ENCODE measurements at regions not wholly inside any gene's neighbourhood (a gene's known extent, or its start where the extent isn't known, plus 50 kb on each side); places are given as distances from the start of the nearest gene placed in this dataset.

GRCh38 chr1:229140119-229140396, 130.9 kb upstream of the RAB4A start:
- intact Hi-C loops (cut with micrococcal nuclease; ENCODE audit: unreplicated experiment): no loop called here
- no peaks in the 10 kb centered on the region for H3K27me3 ChIP-seq (replicated peaks; ENCODE audit: insufficient read depth, low read depth, low read length, poor library complexity)
- no peak overlapping the region for H3K4me3 ChIP-seq (ENCODE audit: low read depth, low read length, poor library complexity, severe bottlenecking)
- ChIA-PET CTCF (no interaction called here), POLR2A (ENCODE audit: low non-redundant PET) (no interaction called here)
- H3K27ac ChIP-seq (ENCODE audit: low read depth, low read length, poor library complexity, severe bottlenecking): no peak overlapping the region
- H3K4me1 ChIP-seq (ENCODE audit: insufficient read depth, low read length, poor library complexity, severe bottlenecking): no peaks in the 10 kb centered on the region
- no TSS peak for BruUV-seq (replicated peaks)
- no peaks in the 10 kb centered on the region for H3K36me3 ChIP-seq (ENCODE audit: insufficient read depth, low read length, poor library complexity, severe bottlenecking)
- peaks cover 3% of the 10 kb centered on the region for H3K9me3 ChIP-seq (ENCODE audit: low read depth, low read length, poor library complexity, severe bottlenecking)
- TF ChIP-seq CTCF (conservative IDR thresholded peaks at IDR 0.05; ENCODE audit: low read depth, low read length): no peak
- no peak for TF ChIP-seq EZH2 (IDR thresholded peaks at IDR 0.05; ENCODE audit: borderline replicate concordance, low read depth, low read length, poor library complexity, severe bottlenecking)
- DNase-seq (ENCODE audit: low spot score): no peak

GRCh38 chr1:229141271-229141670, 129.6 kb upstream of the RAB4A start:
- BruUV-seq (replicated peaks): no TSS peak

GRCh38 chr1:229141689-229142377, 129.1 kb upstream of the RAB4A start:
- ChIA-PET CTCF (no interaction called here), POLR2A (ENCODE audit: low non-redundant PET) (no interaction called here)
- intact Hi-C loops (cut with micrococcal nuclease; ENCODE audit: unreplicated experiment): no loop called here
- Histone ChIP-seq H3K36me3 (ENCODE audit: insufficient read depth, low read length, poor library complexity, severe bottlenecking) (no peaks in the 10 kb centered on the region), H3K27ac (ENCODE audit: low read depth, low read length, poor library complexity, severe bottlenecking) (no peak overlapping the region), H3K27me3 (replicated peaks; ENCODE audit: insufficient read depth, low read depth, low read length, poor library complexity) (peaks cover 15% of the 10 kb centered on the region), H3K9me3 (ENCODE audit: low read depth, low read length, poor library complexity, severe bottlenecking) (no peaks in the 10 kb centered on the region), H3K4me1 (ENCODE audit: insufficient read depth, low read length, poor library complexity, severe bottlenecking) (no peaks in the 10 kb centered on the region), H3K4me3 (ENCODE audit: low read depth, low read length, poor library complexity, severe bottlenecking) (no peak overlapping the region)
- BruUV-seq (replicated peaks): no TSS peak
- TF ChIP-seq CTCF (conservative IDR thresholded peaks at IDR 0.05; ENCODE audit: low read depth, low read length) (no peak), EZH2 (IDR thresholded peaks at IDR 0.05; ENCODE audit: borderline replicate concordance, low read depth, low read length, poor library complexity, severe bottlenecking) (no peak)
- no peak for DNase-seq (ENCODE audit: low spot score)

More at GRCh38 chr1:229141271-229141670, 129.6 kb upstream of the RAB4A start:
- TF ChIP-seq EZH2 (IDR thresholded peaks at IDR 0.05; ENCODE audit: borderline replicate concordance, low read depth, low read length, poor library complexity, severe bottlenecking): no peak
- no peak for TF ChIP-seq CTCF (conservative IDR thresholded peaks at IDR 0.05; ENCODE audit: low read depth, low read length)
- Histone ChIP-seq H3K27me3 (replicated peaks; ENCODE audit: insufficient read depth, low read depth, low read length, poor library complexity) (peaks cover 9% of the 10 kb centered on the region), H3K4me1 (ENCODE audit: insufficient read depth, low read length, poor library complexity, severe bottlenecking) (no peaks in the 10 kb centered on the region), H3K9me3 (ENCODE audit: low read depth, low read length, poor library complexity, severe bottlenecking) (no peaks in the 10 kb centered on the region), H3K4me3 (ENCODE audit: low read depth, low read length, poor library complexity, severe bottlenecking) (no peak overlapping the region), H3K27ac (ENCODE audit: low read depth, low read length, poor library complexity, severe bottlenecking) (no peak overlapping the region), H3K36me3 (ENCODE audit: insufficient read depth, low read length, poor library complexity, severe bottlenecking) (no peaks in the 10 kb centered on the region)
- no peak for DNase-seq (ENCODE audit: low spot score)
- ChIA-PET POLR2A (ENCODE audit: low non-redundant PET) (no interaction called here), CTCF (no interaction called here)
- intact Hi-C loops (cut with micrococcal nuclease; ENCODE audit: unreplicated experiment): no loop called here
